ENCODE measurements at regions not wholly inside any gene's neighbourhood (a gene's known extent, or its start where the extent isn't known, plus 50 kb on each side); places are given as distances from the start of the nearest gene placed in this dataset.

GRCh38 chr4:81743731-81744435 lies 272.2 kb upstream of the RASGEF1B start:
- TF ChIP-seq, protein P1, sequence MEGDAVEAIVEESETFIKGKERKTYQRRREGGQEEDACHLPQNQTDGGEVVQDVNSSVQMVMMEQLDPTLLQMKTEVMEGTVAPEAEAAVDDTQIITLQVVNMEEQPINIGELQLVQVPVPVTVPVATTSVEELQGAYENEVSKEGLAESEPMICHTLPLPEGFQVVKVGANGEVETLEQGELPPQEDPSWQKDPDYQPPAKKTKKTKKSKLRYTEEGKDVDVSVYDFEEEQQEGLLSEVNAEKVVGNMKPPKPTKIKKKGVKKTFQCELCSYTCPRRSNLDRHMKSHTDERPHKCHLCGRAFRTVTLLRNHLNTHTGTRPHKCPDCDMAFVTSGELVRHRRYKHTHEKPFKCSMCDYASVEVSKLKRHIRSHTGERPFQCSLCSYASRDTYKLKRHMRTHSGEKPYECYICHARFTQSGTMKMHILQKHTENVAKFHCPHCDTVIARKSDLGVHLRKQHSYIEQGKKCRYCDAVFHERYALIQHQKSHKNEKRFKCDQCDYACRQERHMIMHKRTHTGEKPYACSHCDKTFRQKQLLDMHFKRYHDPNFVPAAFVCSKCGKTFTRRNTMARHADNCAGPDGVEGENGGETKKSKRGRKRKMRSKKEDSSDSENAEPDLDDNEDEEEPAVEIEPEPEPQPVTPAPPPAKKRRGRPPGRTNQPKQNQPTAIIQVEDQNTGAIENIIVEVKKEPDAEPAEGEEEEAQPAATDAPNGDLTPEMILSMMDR (IDR thresholded peaks at IDR 0.05) = no peak
- no peak for TF ChIP-seq ZFX (IDR thresholded peaks at IDR 0.05; ENCODE audit: borderline replicate concordance)

All from 22Rv1 (cell line).